ENCODE measurements at regions not wholly inside any gene's neighbourhood (a gene's known extent, or its start where the extent isn't known, plus 50 kb on each side); places are given as distances from the start of the nearest gene placed in this dataset.

- intact Hi-C loops (cut with DNase I): no loop called here
- no peak for DNase-seq
- no peaks in the 10 kb centered on the region for H3K27me3 ChIP-seq
- no peak for ATAC-seq
- TF ChIP-seq CTCF (IDR thresholded peaks at IDR 0.05): no peak
- TF ChIP-seq POLR2A (IDR thresholded peaks at IDR 0.05): no peak
- no peaks in the 10 kb centered on the region for H3K4me1 ChIP-seq
- H3K4me3 ChIP-seq: no peak overlapping the region
- H3K9me3 ChIP-seq: no peaks in the 10 kb centered on the region
- WGBS, 4 donors: 85 to 96% (median 91%) methylated on average over 2 of the region's 2 CpGs
- no peaks in the 10 kb centered on the region for H3K36me3 ChIP-seq
- H3K27ac ChIP-seq: no peak overlapping the region
These were observed 861.6 kb upstream of the CELF4 start for GRCh38 chr18:38427234-38427633.

DNA sequence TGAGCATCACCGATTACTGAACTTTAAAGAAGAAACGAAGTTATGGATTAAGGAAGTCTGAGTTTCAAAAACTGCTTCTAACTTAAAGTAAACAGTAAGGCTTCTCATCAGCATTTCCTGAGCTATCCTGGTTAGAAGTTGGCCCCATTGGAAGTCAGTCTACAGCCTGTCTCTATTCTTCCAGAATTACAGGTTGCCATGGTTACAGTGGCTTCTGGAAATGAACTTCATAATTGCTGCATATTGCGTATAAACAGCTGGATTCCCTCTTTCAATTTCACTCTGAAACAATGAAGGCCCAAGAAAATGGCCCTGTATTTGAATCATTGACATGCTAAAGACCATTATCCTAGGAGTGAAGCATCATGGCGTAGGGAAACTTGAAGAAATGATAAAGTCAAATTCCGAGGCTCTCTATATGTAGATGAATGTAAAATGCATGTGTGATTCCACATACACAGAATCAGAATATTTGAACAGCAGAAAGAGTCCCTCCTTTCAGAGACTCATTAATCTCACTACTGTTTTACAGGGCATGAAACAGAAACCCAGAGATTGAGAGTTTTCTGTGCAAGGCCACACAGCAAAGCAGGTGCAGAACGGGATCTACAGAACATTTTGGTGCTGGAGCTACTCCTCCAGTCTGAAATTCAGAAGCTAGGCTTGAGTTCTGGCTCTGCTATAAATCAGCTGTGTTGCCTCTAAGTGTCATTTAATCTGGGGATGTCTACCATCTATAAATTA, 856.4 kb upstream of the CELF4 start:
- Histone ChIP-seq H3K9me3 (no peaks in the 10 kb centered on the region), H3K4me1 (no peaks in the 10 kb centered on the region), H3K27ac (no peak overlapping the region), H3K4me3 (no peak overlapping the region), H3K27me3 (no peaks in the 10 kb centered on the region), H3K36me3 (no peaks in the 10 kb centered on the region)
- no peak for TF ChIP-seq CTCF (IDR thresholded peaks at IDR 0.05)
- TF ChIP-seq POLR2A (IDR thresholded peaks at IDR 0.05): no peak
- 81 to 90% (median 87%) methylated on average over 6 of the region's 6 CpGs for WGBS, 4 donors
- intact Hi-C loops (cut with DNase I): no loop called here
- DNase-seq: no peak
- no peak for ATAC-seq

DNA sequence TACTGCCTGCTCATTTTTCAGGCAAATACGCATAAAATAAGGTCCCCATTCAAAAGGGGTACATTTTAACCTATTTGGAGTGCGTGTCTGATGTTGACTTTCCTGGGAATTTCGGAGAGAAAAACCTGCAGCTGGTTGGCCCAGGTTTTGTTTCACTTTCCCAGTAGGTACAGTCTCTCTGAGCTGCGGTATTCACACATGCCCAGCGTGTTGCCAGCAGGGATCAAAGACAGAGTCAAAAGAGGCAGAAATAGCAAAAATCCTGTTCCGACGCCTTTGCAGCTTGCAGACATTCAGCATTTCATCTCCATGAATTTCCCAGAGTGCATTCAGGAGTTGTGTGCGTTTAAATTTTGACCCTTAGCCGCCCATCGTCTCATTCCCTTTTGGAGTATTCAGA, 855.4 kb upstream of the CELF4 start:
- Histone ChIP-seq H3K4me1 (no peaks in the 10 kb centered on the region), H3K36me3 (no peaks in the 10 kb centered on the region), H3K4me3 (no peak overlapping the region), H3K27ac (no peak overlapping the region), H3K27me3 (no peaks in the 10 kb centered on the region), H3K9me3 (no peaks in the 10 kb centered on the region)
- intact Hi-C loops (cut with DNase I): no loop called here
- WGBS, 4 donors: 71 to 79% (median 74%) methylated on average over 10 of the region's 10 CpGs
- no peak for DNase-seq
- no peak for ATAC-seq
- TF ChIP-seq POLR2A (IDR thresholded peaks at IDR 0.05) (no peak), CTCF (IDR thresholded peaks at IDR 0.05) (no peak)

DNA sequence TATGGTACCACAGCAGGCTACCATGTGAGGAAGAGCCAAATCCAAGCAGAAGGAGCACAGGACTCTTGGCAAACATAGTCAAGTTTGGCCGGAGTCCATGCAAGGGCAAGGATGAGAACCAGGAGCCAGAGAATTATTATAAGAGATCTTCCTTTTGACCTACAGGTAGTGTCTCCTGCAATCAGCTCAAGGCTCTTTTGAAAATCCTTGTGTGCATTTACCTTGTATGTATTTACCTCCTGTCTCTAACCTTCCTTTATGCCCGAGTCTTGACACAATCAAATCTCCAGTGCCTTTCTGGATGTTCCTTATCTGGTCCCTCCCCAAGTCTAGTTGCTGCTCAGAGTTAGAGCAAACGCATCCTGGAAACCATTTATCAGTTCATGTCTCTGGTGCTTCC, 855.0 kb upstream of the CELF4 start:
- Histone ChIP-seq H3K9me3 (no peaks in the 10 kb centered on the region), H3K27ac (no peak overlapping the region), H3K4me3 (no peak overlapping the region), H3K27me3 (no peaks in the 10 kb centered on the region), H3K4me1 (no peaks in the 10 kb centered on the region), H3K36me3 (no peaks in the 10 kb centered on the region)
- TF ChIP-seq CTCF (IDR thresholded peaks at IDR 0.05) (no peak), POLR2A (IDR thresholded peaks at IDR 0.05) (no peak)
- no peak for DNase-seq
- intact Hi-C loops (cut with DNase I): no loop called here
- no peak for ATAC-seq
- WGBS, 4 donors: 48 to 70% (median 59%) methylated on average over 3 of the region's 3 CpGs
